ENCODE measurements at regions not wholly inside any gene's neighbourhood (a gene's known extent, or its start where the extent isn't known, plus 50 kb on each side); places are given as distances from the start of the nearest gene placed in this dataset.

GRCh38 chr6:146910611-146911010, 293.6 kb upstream of the STXBP5 start:
- TF ChIP-seq CTCF (IDR thresholded peaks at IDR 0.05) (no peak), EZH2 (IDR thresholded peaks at IDR 0.05; ENCODE audit: borderline replicate concordance, insufficient read depth, low read depth, low read length, poor library complexity, severe bottlenecking) (no peak)

Measured in B cell (primary cell).